HG03354 (cell line): ENCODE measurements at regions not wholly inside any gene's neighbourhood (a gene's known extent, or its start where the extent isn't known, plus 50 kb on each side); places are given as distances from the start of the nearest gene placed in this dataset.

Experiments
- ATAC-seq: cut with Tn5 transposase; IDR thresholded peaks from one replicate; pipeline ENCODE4 v1.9.1; 2021; ENCODE audit warnings: mild to moderate bottlenecking; ENCODE audit not compliant: unreplicated experiment, poor library complexity, severe bottlenecking

DNA sequence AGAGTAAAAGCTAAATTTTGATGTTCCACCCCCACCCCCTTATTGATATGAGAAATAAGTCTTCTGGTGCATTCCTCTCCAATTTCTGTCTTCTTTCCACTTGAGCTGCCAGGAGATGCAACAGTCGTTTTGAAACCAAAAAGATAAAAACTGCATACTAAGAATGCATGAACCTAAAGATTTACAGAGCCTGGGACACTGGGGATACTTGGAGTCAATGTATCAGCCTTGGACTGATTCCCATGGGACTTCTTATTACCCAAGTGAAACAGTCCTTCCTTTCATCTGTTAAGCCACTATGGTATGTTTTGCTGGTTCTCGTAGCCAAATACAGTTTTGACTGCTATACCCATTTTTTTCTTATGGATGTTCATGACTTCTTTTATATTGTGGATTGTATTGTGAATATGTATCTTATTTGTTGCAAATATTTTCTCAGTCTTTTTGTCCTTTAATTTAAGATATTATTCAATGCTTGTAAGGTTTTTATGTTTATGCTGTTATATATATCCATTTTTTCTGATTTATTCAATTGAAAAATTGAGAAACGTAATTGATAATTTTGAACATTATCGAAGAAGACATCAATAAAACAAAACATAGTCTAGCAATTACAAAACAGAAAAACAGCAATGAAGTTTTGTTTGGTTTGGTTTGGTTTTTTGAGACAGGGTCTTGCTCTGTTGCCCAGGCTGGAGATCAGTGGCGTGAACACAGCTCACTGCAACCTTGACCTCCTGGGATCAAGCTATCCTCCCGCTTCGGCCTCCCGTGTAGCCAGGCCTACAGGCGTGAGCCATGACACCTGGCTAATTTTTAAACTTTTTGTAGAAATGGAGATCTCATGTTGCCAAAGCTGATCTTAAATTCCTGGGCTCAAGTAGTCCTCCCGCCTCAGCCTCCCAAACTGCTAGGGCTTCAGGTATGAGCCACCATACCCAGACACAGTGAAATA, 85.4 kb upstream of the ETV6 start:
- no peak for ATAC-seq

- peak; percentile 24 for ATAC-seq
Observed at GRCh38 chr12:11564984-11565651, 84.4 kb upstream of the ETV6 start.

DNA sequence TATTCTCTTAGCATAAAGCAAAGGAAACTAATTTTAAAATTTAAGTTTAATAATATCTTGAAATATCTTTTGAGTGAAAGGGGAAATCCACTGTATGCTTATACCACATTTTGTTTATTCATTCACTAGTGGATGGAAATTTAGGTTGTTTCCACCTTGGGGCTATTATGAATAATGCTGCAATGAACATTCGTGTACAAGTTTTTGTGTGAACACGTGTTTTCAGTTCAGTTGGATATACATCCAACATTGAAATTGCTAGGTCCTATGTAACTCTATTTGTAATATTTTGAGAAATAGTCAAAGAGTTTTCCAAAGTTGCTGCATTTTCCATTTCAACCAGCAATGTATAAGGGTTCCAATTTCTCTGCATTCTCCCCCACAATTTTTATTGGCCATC, 83.7 kb upstream of the ETV6 start:
- ATAC-seq: no peak

- ATAC-seq: peak; percentile 24
Observed at GRCh38 chr12:11568155-11568761, 81.2 kb upstream of the ETV6 start.

DNA sequence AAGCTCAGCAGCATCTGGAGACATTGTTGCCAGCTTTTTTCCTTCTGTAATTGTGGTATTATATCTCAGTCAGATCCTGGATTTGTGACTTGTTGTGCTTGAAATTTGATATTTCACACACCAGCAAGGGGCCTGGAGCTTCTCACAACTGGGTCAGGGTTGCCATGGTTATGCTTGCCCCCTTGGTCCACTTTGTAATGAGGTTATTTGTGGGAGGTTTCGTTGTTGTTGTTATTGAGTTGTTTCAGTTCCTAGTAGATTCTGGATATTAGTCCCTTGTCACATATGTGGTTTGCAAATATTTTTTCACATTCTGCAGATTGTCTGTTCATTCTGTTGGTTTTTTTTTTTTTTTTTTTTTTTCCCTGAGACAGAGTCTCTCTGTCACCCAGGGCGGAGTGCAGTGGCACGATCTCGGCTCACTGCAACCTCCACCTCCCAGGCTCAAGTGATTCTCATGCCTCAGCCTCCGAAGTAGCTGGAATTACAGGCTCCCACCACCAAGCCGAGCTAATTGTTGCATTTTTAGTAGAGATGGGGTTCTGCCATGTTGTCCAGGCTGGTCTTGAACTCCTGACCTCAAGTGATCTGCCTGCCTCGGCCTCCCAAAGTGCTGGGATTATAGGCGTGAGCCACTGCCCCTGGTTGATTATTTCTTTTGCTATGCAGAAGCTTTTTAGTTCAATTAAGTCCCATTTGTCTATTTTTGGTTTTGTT, 80.6 kb upstream of the ETV6 start:
- peak; percentile 94 for ATAC-seq

DNA sequence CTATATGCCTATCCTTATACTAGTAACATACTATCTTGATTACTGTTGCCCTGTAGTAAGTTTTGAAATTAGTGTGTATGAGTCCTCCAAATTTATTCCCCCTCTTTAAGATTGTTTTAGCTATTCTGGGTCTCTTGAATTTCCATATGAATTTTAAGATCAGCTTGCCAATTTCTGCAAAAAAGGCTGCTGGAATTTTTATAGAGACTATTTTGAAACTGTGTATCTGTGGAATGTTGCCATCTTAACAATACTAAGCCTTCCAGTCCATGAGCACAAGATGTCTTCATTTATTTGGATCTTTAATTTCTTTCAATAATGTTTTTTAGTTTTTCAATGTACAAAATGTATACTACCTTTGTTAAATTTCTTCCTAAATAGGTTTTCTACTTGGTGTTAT, 79.8 kb upstream of the ETV6 start:
- no peak for ATAC-seq

DNA sequence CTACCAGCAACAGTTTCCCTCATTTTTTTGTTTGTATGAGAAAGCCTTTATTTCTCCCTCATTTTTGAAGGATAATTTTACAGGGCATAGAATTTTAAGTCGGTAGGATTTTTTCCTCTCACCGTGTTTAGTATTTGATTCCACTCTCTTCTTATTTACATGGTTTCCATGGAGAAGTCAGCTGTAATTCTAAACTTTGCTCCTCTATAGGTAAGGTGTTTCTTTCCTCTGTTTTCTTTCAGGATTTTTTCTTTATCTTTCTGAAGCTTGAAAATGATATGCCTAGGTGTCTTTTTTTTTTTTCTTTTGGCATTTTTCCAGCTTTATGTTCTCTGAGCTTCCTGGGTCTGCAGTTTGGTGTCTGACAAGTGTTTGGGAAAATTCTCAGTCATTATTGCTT, 75.6 kb upstream of the ETV6 start:
- no peak for ATAC-seq

DNA sequence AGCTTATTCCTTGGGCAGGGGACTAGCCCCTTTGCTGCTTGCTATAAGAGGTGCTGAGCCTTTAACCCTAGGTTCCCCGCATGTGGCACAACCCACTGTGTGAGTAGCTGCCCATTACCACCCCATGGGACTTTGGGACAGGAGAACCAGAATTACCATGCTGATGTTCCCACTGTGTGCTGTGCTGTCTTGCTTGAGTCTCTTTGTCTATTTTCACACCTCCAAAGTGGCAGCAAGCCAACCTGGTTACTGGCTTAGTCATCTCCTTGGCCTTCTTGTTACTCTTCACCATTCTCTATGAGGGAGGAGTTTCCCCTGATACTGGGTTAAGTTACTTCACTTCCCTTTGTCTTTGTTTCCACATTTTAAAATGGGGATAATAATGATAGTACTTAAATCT, 73.4 kb upstream of the ETV6 start:
- ATAC-seq: no peak

DNA sequence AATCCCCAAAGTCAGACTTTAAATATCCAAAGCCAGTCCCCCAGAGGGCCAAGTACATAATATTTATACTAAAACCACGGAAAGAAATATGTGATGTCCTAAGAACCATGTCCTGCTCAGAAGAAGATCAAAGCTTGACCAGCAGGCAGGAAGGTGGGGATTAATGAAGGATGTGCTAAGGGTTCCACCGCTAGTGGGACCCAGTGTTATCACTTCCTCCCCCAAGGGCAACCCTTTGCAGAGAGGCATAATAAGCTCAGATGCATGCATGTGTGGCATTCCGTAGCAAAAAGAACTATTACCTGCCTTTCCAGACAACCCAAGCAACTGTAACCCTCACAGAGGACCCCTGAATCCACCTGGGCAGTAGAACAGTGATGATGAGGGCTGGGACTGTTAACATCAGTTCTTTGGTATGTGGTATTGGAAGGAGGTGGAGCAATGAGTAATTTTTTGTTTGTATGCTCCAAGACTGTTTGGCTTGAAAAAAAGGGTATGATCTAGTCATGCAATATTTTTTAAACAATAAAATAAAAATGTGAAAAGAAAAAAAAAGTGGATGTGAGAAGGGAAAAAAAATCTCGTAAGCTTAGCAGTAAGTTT, 71.7 kb upstream of the ETV6 start:
- ATAC-seq: no peak

DNA sequence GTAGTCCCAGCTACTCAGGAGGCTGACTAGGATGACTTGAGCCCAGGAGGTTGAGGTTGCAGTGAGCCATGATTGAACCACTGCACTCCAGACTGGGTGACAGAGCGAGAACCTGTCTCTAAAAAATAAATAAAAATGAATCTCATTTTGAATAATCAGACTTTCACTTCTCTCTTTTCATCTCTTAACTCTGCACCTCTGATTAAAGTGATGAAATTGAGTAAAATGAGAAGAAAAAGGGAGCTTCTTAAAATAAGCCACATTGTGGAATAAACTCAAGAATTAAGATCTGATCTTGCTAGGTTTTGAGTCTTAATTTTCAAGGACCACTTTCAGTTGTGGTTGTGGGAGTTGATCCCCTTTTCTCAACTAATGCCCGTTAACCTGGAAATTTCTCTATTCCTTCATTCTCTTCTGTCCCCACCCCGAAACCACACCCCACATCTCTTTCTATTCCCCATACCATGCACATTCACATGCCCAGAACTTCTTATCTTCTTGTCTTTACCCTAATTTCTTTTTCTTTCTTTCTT, 70.9 kb upstream of the ETV6 start:
- ATAC-seq: peak; percentile 67

DNA sequence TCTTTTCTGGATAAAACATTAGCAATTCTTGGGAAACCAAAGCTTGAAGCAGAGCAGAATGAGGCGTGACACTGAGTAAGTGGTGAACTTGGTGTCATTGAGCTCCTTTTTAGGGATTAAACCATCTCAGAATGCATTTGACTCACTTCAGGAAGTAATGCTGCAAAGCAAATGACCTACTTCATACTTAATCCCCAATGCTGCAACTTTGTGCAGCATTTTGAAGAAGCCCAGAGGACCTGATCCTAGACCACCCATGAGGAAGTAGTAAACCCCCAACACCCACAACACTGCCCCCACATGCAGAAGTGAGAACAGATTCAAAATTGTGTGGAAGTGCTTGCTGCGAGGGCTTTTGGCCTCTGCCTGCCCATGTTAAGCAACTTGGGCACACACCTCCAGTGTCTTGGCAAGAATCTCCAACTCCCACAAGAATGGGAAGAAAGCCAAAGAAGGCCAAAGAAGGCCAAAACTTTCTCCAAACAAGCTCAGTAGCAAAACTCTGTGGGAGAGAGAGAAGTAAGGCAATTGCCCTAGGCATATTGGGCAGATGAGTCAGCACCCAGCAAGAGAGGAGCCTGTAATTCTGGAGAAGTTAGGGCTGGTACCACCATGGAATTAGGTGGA, 69.2 kb upstream of the ETV6 start:
- ATAC-seq: peak; percentile 40

- no peak for ATAC-seq
Observed at GRCh38 chr12:11581179-11581755, 68.2 kb upstream of the ETV6 start.

- ATAC-seq: no peak
Observed at GRCh38 chr12:11584221-11584855, 65.1 kb upstream of the ETV6 start.

DNA sequence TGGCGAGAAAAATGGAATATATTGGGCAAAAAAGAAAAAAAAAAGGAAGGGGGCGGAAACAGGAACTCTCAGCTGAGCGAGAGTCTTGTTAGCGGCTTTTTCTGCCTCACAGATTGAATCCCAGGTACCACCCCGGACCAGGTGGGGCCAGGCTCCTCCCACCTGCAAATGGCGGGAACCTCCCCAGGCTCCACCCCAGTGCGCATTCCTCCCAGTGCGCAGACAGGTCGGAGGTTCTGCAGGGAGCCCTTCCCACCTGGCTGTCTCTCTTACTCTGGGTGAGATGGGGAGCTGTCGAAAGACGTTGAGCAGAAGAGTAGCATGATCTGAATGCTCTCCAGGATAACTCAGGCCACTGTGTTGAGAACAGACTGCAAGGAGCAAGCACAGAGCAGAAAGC, 57.0 kb upstream of the ETV6 start:
- no peak for ATAC-seq

GRCh38 chr12:11593013-11593412, 56.5 kb upstream of the ETV6 start:
- no peak for ATAC-seq

GRCh38 chr12:11595080-11595479, 54.4 kb upstream of the ETV6 start:
- no peak for ATAC-seq

GRCh38 chr12:11596141-11596540, 53.3 kb upstream of the ETV6 start:
- ATAC-seq: no peak

DNA sequence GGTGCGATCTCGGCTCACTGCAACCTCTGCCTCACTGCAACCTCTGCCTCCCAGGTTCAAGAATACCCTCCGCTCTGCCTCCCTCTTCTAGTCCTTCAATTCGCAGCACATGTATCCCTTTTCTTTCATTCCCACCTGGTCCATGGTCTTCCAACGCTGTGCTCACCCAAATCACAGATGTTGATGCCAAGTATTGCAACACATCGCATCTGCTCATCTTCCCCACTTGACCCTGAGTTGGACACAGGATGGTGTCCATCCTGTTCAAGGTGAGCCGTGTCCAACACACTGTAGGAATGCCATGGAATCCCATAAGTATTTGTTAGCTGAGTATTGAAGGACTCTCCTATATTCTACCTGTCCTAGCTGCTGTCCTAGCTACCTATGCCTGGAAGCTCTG, 50.6 kb upstream of the ETV6 start:
- no peak for ATAC-seq
